Stomach (tissue), 8 donors: ENCODE measurements at regions not wholly inside any gene's neighbourhood (a gene's known extent, or its start where the extent isn't known, plus 50 kb on each side); places are given as distances from the start of the nearest gene placed in this dataset.
A peak's percentile ranks its signal among the peaks of the same experiment; 100 is the strongest.

Experiments
- DNase-seq, 2 donors: peaks; one replicate each; pipeline versions ENCODE4 v3.0.0 to v3.0.0-alpha.2; 2013 to 2019
- H3K27ac ChIP-seq, 5 donors: fragments of 200-600 bp in 4 of 5; sonication (generic) in 4 of 5; one replicate each; pipeline ENCODE4 v1.5.1; 2013 to 2019; ENCODE audit warnings: mild to moderate bottlenecking in 1 of 5, moderate library complexity in 1 of 5
- H3K27me3 ChIP-seq, 3 donors: fragments of 200-600 bp; sonication (generic); one replicate each; pipeline ENCODE4 v1.5.1; 2017 to 2019; ENCODE audit warnings: mixed run types in 1 of 3
- H3K36me3 ChIP-seq, 4 donors: fragments of 200-600 bp; sonication (generic); 1 replicate in 3 of 4; 2 replicates in 1 of 4; pipeline ENCODE4 v1.5.1; 2016 to 2019
- H3K4me1 ChIP-seq, 4 donors: fragments of 200-600 bp; sonication (generic); one replicate each; pipeline ENCODE4 v1.5.1; 2016 to 2019
- H3K4me3 ChIP-seq, 4 donors: fragments of 200-600 bp; sonication (generic) in 3 of 4; one replicate each; pipeline ENCODE4 v1.5.1; 2016 to 2019; ENCODE audit warnings: mild to moderate bottlenecking in 1 of 4
- H3K9me3 ChIP-seq, 4 donors: fragments of 200-600 bp; sonication (generic); one replicate each; pipeline ENCODE4 v1.5.1; 2016 to 2019
- EP300 ChIP-seq: sonication (generic); formaldehyde crosslinking; IDR thresholded peaks from one replicate; pipeline ENCODE4 v1.6.1; 2017; ENCODE audit warnings: antibody characterized with exemption
- POLR2A ChIP-seq, 4 donors: fragments of 450-650 bp; IDR thresholded peaks; one replicate each; pipeline ENCODE4 v1.6.1; 2016; ENCODE audit warnings: antibody characterized with exemption in 4 of 4, control low read depth in 2 of 4, mild to moderate bottlenecking in 1 of 4, moderate library complexity in 1 of 4
- POLR2AphosphoS5 ChIP-seq, 3 donors: sonication (generic); formaldehyde crosslinking; IDR thresholded peaks; one replicate each; pipeline ENCODE4 v1.6.1; 2016; ENCODE audit warnings: antibody characterized with exemption in 3 of 3
- WGBS, 5 donors: extraction: QIAGEN DNeasy Blood & Tissue Kit in 3 of 5; methylation state at CpG; one replicate each; pipeline versions ENCODE4 v1.1.5 to v1.1.7; 2013 to 2018; 5-methylcytosine and 5-hydroxymethylcytosine counted together
- intact Hi-C: fragments of 100-400 bp; cut with DNase I; formaldehyde crosslinking; loops from one replicate; pipeline ENCODE4 v1.15.1; 2023; ENCODE audit warnings: low total_unique reads
- TF ChIP-seq, protein P1 (sequence below), 7 experiments: fragments of 450-650 bp in 4 of 7; fragments of 200-600 bp in 3 of 7; sonication (generic) in 3 of 7; IDR thresholded peaks; one replicate each; pipeline ENCODE4 v1.5.1; 2016 to 2019; ENCODE audit warnings: antibody characterized with exemption in 7 of 7, control low read depth in 2 of 7, mild to moderate bottlenecking in 1 of 7
- donor health status: healthy with polysubstance abuse.
- donor health status: Bipolar disorder and iron deficiency.
- donor health status: healthy.

DNA sequence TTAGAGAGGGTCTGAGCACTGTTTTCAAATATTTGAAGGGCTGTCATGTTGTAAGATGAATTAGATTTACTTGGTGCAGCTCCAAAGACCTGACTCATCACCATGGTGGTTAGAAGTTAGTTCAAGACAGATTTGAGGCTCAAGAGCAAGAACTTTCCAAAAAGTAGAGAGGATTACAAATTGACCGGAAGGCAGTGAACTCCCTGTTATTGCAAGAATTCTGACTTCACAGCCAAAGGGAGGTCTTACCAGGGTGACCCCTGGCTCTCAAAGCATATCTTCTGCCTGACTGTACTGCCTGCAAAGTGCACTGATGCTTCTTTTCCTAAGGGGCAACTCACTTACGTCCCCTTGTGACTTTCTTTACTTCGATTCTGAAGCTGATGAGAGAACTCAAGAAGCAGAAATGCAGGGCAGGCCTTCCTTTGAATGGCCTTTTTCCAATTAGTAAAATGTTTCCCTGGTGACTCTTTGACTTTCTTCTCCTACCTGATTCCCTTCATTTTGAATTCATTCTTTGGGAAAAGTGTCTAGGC is 86.4 kb downstream of the NAV1 start:
- intact Hi-C loops: no loop called here
- no peak for DNase-seq
- Histone ChIP-seq H3K36me3 (peaks cover 0 to 12% (median 6%) of the 10 kb centered on the region in 4 donors), H3K27ac (peak overlapping the region in 2 of 5 donors; percentile 39 to 42), H3K4me1 (peaks cover 0 to 30% (median 5%) of the 10 kb centered on the region in 4 donors), H3K9me3 (no peaks in the 10 kb centered on the region), H3K4me3 (no peak overlapping the region), H3K27me3 (no peaks in the 10 kb centered on the region)
- no peak for TF ChIP-seq EP300
- TF ChIP-seq POLR2A (IDR thresholded peaks at IDR 0.05): no peak
- TF ChIP-seq, protein P1, sequence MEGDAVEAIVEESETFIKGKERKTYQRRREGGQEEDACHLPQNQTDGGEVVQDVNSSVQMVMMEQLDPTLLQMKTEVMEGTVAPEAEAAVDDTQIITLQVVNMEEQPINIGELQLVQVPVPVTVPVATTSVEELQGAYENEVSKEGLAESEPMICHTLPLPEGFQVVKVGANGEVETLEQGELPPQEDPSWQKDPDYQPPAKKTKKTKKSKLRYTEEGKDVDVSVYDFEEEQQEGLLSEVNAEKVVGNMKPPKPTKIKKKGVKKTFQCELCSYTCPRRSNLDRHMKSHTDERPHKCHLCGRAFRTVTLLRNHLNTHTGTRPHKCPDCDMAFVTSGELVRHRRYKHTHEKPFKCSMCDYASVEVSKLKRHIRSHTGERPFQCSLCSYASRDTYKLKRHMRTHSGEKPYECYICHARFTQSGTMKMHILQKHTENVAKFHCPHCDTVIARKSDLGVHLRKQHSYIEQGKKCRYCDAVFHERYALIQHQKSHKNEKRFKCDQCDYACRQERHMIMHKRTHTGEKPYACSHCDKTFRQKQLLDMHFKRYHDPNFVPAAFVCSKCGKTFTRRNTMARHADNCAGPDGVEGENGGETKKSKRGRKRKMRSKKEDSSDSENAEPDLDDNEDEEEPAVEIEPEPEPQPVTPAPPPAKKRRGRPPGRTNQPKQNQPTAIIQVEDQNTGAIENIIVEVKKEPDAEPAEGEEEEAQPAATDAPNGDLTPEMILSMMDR (IDR thresholded peaks at IDR 0.05): no peak
- TF ChIP-seq POLR2AphosphoS5 (IDR thresholded peaks at IDR 0.05): peak in 2 of 3 donors; percentile 18 to 80
- WGBS, 5 donors: 61 to 77% (median 70%) methylated on average over 3 of the region's 3 CpGs

DNA sequence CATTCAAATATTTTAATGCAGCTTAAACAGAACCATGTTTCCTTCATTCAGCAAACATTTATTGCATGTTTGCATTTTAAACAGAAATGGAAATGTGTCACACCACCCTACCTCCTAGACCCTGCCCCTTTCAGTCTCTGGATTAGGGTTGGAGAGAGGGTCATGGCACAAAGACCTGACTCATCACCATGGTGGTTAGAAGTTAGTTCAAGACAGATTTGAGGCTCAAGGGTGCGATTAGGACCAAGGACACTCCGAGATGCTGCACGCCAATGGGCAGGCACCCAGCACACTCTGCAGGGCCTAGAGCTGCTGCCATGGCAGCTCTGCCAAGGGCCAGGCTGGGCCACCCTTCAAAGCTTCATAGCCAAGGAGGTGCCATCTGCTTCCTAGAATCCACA is 86.9 kb downstream of the NAV1 start:
- H3K27me3 ChIP-seq: no peaks in the 10 kb centered on the region
- intact Hi-C loops: no loop called here
- TF ChIP-seq, protein P1 (IDR thresholded peaks at IDR 0.05): no peak
- no peak for TF ChIP-seq EP300
- TF ChIP-seq POLR2A (IDR thresholded peaks at IDR 0.05): no peak
- TF ChIP-seq POLR2AphosphoS5 (IDR thresholded peaks at IDR 0.05): no peak
- H3K27ac ChIP-seq: peak overlapping the region in 2 of 5 donors; percentile 39 to 42
- no peak overlapping the region for H3K4me3 ChIP-seq
- H3K4me1 ChIP-seq: peaks cover 0 to 34% (median 7%) of the 10 kb centered on the region in 4 donors
- peaks cover 0 to 12% (median 6%) of the 10 kb centered on the region in 4 donors for H3K36me3 ChIP-seq
- H3K9me3 ChIP-seq: no peaks in the 10 kb centered on the region
- WGBS, 5 donors: 92 to 100% (median 95%) methylated on average over 3 of the region's 3 CpGs
- no peak for DNase-seq

DNA sequence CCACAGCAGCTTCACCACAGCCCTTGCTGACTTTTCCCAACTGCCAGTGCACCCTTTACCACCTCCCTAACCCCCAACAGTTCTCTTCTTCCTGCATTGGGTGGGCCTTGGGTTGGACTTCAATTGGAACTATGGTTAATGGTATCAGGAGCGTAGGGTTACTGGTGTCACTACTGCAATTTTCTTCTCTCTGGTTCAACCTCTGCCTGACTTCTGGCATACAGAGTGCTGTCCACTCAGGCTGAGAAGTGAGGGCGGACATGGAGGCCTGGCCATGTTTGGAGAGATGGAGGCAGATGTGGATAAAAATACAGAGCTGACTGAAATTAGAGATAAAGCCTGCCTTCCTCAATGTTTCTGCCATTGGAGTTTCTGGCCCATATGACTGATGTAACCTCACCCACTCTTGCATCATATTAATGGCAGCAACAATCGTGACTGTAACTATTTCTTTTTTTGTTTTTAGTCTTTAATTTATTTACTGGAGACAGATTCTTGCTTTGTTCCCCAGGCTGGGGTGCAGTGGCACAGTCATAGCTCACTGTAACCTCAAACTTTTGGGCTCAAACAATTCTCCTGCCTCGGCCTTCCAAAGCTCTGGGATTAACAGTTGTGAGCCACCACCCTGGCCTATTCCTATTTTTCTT is 87.8 kb downstream of the NAV1 start:
- peaks cover 0 to 12% (median 6%) of the 10 kb centered on the region in 4 donors for H3K36me3 ChIP-seq
- no peaks in the 10 kb centered on the region for H3K27me3 ChIP-seq
- intact Hi-C loops: no loop called here
- DNase-seq: no peak
- peaks cover 0 to 34% (median 7%) of the 10 kb centered on the region in 4 donors for H3K4me1 ChIP-seq
- TF ChIP-seq POLR2AphosphoS5 (IDR thresholded peaks at IDR 0.05) (no peak), POLR2A (IDR thresholded peaks at IDR 0.05) (no peak), EP300 (no peak)
- TF ChIP-seq, protein P1 (IDR thresholded peaks at IDR 0.05): no peak
- peak overlapping the region in 1 of 5 donors; percentile 39 for H3K27ac ChIP-seq
- no peaks in the 10 kb centered on the region for H3K9me3 ChIP-seq
- no peak overlapping the region for H3K4me3 ChIP-seq
- WGBS, 5 donors: 85 to 91% (median 89%) methylated on average over 4 of the region's 4 CpGs

DNA sequence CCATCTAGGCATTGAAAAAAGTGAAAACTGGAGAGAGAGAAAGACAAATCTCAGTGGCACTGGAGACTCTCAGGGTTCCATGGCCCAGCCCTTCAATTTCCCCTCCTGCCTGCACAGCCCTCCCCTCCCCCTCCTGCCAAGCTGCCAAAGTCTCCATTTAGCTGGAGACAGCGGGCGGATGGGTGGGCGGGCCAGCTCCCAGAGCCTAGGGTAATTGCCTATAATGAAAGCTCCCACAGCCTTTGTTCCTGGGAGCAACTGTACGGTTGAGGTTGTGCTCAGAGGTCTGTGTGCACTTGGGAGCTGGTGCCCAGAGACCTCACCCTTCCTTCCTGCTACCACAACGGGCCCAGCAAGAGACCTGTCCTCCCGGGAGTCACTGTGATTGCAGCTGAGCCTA is 89.6 kb downstream of the NAV1 start:
- H3K27me3 ChIP-seq: no peaks in the 10 kb centered on the region
- intact Hi-C loops: no loop called here
- WGBS, 5 donors: 32 to 71% (median 57%) methylated on average over 6 of the region's 6 CpGs
- H3K4me3 ChIP-seq: no peak overlapping the region
- no peak for TF ChIP-seq POLR2A (IDR thresholded peaks at IDR 0.05)
- TF ChIP-seq POLR2AphosphoS5 (IDR thresholded peaks at IDR 0.05): no peak
- TF ChIP-seq, protein P1 (IDR thresholded peaks at IDR 0.05): no peak
- TF ChIP-seq EP300: no peak
- peaks cover 0 to 5% (median under 1%) of the 10 kb centered on the region in 4 donors for H3K36me3 ChIP-seq
- no peak overlapping the region for H3K27ac ChIP-seq
- H3K4me1 ChIP-seq: peaks cover 0 to 39% (median 9%) of the 10 kb centered on the region in 4 donors
- no peaks in the 10 kb centered on the region for H3K9me3 ChIP-seq
- peak in 1 of 2 donors; percentile 66 for DNase-seq
